ENCODE measurements at regions not wholly inside any gene's neighbourhood (a gene's known extent, or its start where the extent isn't known, plus 50 kb on each side); places are given as distances from the start of the nearest gene placed in this dataset.
"Not testable (repeated sequence)": the region's sequence is repeated elsewhere in the genome, so short reads cannot be mapped to it uniquely, and the experiment has no call there.

GRCh38 chrX:94751611-94752010 is 1077.6 kb downstream of the FAM133A start:
- in situ Hi-C loops (cut with MboI; ENCODE audit: low pct_unique_long_range_greater_than_20kb, low sequenced_read_pairs) = no loop called here
- peak; percentile 8 for DNase-seq

- in situ Hi-C loops (cut with MboI; ENCODE audit: low pct_unique_long_range_greater_than_20kb, low sequenced_read_pairs) = no loop called here
- DNase-seq = no peak
Measured at GRCh38 chrX:94752434-94753169, 1078.6 kb downstream of the FAM133A start.

- no peak for DNase-seq
- in situ Hi-C loops (cut with MboI; ENCODE audit: low pct_unique_long_range_greater_than_20kb, low sequenced_read_pairs) = no loop called here
Measured at GRCh38 chrX:94758130-94758529, 1084.1 kb downstream of the FAM133A start.

- in situ Hi-C loops (cut with MboI; ENCODE audit: low pct_unique_long_range_greater_than_20kb, low sequenced_read_pairs) = no loop called here
- no peak for DNase-seq
Measured at GRCh38 chrX:94775640-94776039, 1101.6 kb downstream of the FAM133A start.

DNA sequence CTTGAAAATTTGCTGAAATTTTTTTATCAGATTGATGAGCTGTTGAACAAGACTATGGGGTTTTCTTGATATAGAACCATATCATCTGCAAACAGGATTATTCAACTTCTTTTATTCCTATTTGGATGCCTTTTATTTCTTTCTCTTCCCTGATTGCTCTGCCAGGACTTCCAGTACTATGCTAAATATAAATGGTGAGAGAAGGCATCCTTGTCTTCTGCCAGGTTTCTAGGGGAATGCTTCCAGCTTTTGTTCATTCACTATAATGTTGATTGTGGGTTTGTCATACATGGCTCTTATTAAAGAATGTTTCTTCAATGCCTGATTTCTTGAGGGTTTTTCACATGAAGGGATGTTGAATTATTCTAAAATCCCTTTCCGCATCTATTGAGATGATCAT is 1139.5 kb downstream of the FAM133A start:
- no peak for DNase-seq
- in situ Hi-C loops (cut with MboI; ENCODE audit: low pct_unique_long_range_greater_than_20kb, low sequenced_read_pairs) = no loop called here

GRCh38 chrX:94814216-94814615 is 1140.2 kb downstream of the FAM133A start:
- no peak for DNase-seq
- in situ Hi-C loops (cut with MboI; ENCODE audit: low pct_unique_long_range_greater_than_20kb, low sequenced_read_pairs) = no loop called here

- in situ Hi-C loops (cut with MboI; ENCODE audit: low pct_unique_long_range_greater_than_20kb, low sequenced_read_pairs) = no loop called here
- no peak for DNase-seq
Measured at GRCh38 chrX:94830717-94831116, 1156.7 kb downstream of the FAM133A start.

GRCh38 chrX:94831364-94831763 is 1157.4 kb downstream of the FAM133A start:
- DNase-seq = peak; percentile 10
- in situ Hi-C loops (cut with MboI; ENCODE audit: low pct_unique_long_range_greater_than_20kb, low sequenced_read_pairs) = no loop called here

- no peak for DNase-seq
- in situ Hi-C loops (cut with MboI; ENCODE audit: low pct_unique_long_range_greater_than_20kb, low sequenced_read_pairs) = no loop called here
Measured at GRCh38 chrX:94834226-94834625, 1160.2 kb downstream of the FAM133A start.

GRCh38 chrX:94850811-94851210 is 1176.8 kb downstream of the FAM133A start:
- in situ Hi-C loops (cut with MboI; ENCODE audit: low pct_unique_long_range_greater_than_20kb, low sequenced_read_pairs) = no loop called here
- no peak for DNase-seq

GRCh38 chrX:94854251-94854650 is 1180.2 kb downstream of the FAM133A start:
- DNase-seq = no peak
- in situ Hi-C loops (cut with MboI; ENCODE audit: low pct_unique_long_range_greater_than_20kb, low sequenced_read_pairs) = no loop called here

DNA sequence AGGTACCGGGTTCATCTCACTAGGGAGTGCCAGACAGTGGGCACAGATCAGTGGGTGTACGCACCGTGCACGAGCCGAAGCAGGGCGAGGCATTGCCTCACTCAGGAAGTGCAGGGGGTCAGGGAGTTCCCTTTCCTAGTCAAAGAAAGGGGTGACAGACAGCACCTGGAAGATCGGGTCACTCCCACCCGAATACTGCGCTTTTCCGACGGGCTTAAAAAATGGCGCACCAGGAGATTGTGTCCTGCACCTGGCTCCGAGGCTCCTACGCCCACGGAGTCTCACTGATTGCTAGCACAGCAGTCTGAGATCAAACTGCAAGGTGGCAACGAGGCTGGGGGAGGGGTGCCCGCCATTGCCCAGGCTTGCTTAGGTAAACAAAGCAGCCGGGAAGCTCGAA is 1188.5 kb downstream of the FAM133A start:
- in situ Hi-C loops (cut with MboI; ENCODE audit: low pct_unique_long_range_greater_than_20kb, low sequenced_read_pairs); DNase-seq: not testable (repeated sequence)

DNA sequence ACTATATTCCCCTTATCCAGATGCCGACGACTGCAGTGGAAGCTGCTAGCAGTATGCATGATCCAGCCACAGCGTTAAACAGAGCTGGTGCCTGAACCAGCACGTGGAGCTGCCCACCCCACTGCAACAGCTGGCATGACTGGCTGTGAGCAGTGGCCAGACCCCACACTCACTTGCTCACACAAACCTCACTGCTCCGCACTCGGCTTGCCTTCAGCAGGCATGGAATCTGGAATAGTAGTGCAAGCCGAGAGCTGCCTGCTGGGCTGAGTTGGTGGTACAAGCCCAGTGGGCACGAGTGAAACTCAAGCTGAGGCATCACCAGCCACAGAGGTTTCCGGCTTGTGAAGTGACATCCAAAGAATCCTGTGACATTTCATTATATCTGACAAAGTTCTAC is 1197.6 kb downstream of the FAM133A start:
- in situ Hi-C loops (cut with MboI; ENCODE audit: low pct_unique_long_range_greater_than_20kb, low sequenced_read_pairs) = no loop called here

GRCh38 chrX:94901849-94902248 is 1227.8 kb downstream of the FAM133A start:
- DNase-seq = no peak
- in situ Hi-C loops (cut with MboI; ENCODE audit: low pct_unique_long_range_greater_than_20kb, low sequenced_read_pairs) = no loop called here

More for the DNA sequence above, 1197.6 kb downstream of the FAM133A start:
- no peak for DNase-seq

DNA sequence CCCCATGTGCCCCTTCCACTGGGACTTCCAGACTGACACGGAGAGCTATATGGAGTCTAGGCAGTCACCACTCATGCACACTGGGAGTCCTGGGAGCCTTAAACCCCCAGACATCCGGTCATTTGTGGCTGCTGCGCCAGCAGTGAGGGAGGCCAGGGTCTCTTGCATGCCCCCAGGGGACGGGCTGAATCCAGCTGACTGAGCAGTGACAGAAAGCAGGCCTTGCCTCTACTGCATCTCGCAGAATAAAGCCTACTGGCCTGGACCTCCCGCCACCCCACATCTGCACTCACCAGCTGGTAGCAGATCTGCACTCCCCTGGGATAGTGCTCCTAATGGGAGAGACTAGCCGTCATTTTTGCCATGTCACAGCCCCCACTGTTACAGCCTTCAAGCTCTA is 1234.2 kb downstream of the FAM133A start:
- no peak for DNase-seq
- in situ Hi-C loops (cut with MboI; ENCODE audit: low pct_unique_long_range_greater_than_20kb, low sequenced_read_pairs) = no loop called here

- in situ Hi-C loops (cut with MboI; ENCODE audit: low pct_unique_long_range_greater_than_20kb, low sequenced_read_pairs) = no loop called here
- DNase-seq = no peak
Measured at GRCh38 chrX:94908648-94909047, 1234.6 kb downstream of the FAM133A start.

GRCh38 chrX:94914235-94914634 is 1240.2 kb downstream of the FAM133A start:
- in situ Hi-C loops (cut with MboI; ENCODE audit: low pct_unique_long_range_greater_than_20kb, low sequenced_read_pairs) = no loop called here
- DNase-seq = no peak

- no peak for DNase-seq
- in situ Hi-C loops (cut with MboI; ENCODE audit: low pct_unique_long_range_greater_than_20kb, low sequenced_read_pairs) = no loop called here
Measured at GRCh38 chrX:94932278-94932965, 1258.4 kb downstream of the FAM133A start.

GRCh38 chrX:94936722-94937121 is 1262.7 kb downstream of the FAM133A start:
- DNase-seq = no peak
- in situ Hi-C loops (cut with MboI; ENCODE audit: low pct_unique_long_range_greater_than_20kb, low sequenced_read_pairs) = no loop called here

DNA sequence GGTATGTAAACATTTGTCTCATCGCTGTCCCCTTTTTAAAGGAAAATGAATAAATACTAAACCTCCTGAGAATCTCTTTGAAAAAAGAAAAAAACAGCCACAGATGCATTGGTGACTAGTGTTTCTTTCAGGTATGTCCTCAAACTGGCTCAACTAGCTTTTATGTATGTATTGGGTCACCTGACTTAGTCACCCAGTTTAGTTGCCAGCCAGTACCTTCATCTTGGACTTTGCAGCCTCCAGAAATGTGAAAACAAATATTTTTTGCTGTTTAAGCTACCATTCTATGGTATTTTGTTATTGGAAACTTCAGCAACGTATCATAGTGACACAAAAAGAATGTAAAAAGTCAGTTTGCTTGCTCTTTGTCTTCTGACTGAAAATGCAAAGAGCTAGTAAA is 1263.5 kb downstream of the FAM133A start:
- in situ Hi-C loops (cut with MboI; ENCODE audit: low pct_unique_long_range_greater_than_20kb, low sequenced_read_pairs) = no loop called here
- DNase-seq = no peak

DNA sequence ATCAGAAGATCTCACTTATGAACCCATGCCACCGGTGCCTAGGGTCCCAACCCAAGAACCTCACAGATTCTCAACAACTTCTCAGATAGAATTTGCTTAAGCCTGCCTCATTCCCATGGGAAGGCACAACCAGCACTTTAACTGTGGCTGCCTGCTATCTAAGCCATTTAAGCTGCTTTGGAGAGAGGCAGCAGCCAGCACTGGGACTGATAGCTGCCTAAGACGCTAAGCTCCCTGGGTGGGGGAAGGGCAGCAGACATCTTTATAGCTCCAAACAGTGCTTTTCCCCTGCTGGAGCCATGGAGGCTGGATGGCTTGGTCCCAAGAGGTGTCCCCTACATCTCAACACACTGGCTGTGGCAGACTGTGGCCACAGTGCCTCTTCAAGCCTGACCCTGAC is 1268.6 kb downstream of the FAM133A start:
- in situ Hi-C loops (cut with MboI; ENCODE audit: low pct_unique_long_range_greater_than_20kb, low sequenced_read_pairs) = no loop called here
- DNase-seq = no peak

Data from KBM-7 (cell line).